Upper lobe of left lung (tissue), 6 donors: ENCODE measurements at regions not wholly inside any gene's neighbourhood (a gene's known extent, or its start where the extent isn't known, plus 50 kb on each side); places are given as distances from the start of the nearest gene placed in this dataset.

Experiments
- ATAC-seq, 2 donors: fragments of 200-7000 bp; cut with Tn5 transposase; one replicate each; pipeline ENCODE4 v1.9.1; 2022; ENCODE audit warnings: mild to moderate bottlenecking in 2 of 2, moderate library complexity in 2 of 2; ENCODE audit not compliant: low FRiP score in 2 of 2
- DNase-seq, 2 donors: peaks; one replicate each; pipeline ENCODE4 v3.0.0-alpha.2; 2019 to 2020
- H3K27ac ChIP-seq, 4 donors: fragments of 200-600 bp; sonication (generic); one replicate each; pipeline ENCODE4 v1.5.1; 2016 to 2019
- H3K27me3 ChIP-seq, 4 donors: fragments of 200-600 bp; sonication (generic); one replicate each; pipeline ENCODE4 v1.5.1; 2017 to 2019
- H3K36me3 ChIP-seq, 4 donors: fragments of 200-600 bp; sonication (generic); one replicate each; pipeline ENCODE4 v1.5.1; 2016 to 2019
- H3K4me1 ChIP-seq, 4 donors: fragments of 200-600 bp; sonication (generic); one replicate each; pipeline ENCODE4 v1.5.1; 2018 to 2019
- H3K4me3 ChIP-seq, 4 donors: fragments of 200-600 bp; sonication (generic); one replicate each; pipeline ENCODE4 v1.5.1; 2017 to 2019; ENCODE audit warnings: mild to moderate bottlenecking in 2 of 4, moderate library complexity in 1 of 4
- H3K9me3 ChIP-seq, 4 donors: fragments of 200-600 bp; sonication (generic); one replicate each; pipeline ENCODE4 v1.5.1; 2018 to 2019
- EP300 ChIP-seq, 4 donors: sonication (generic); formaldehyde crosslinking; IDR thresholded peaks; one replicate each; pipeline ENCODE4 v1.5.1; 2017; ENCODE audit warnings: antibody characterized with exemption in 4 of 4, control low read depth in 2 of 4
- POLR2A ChIP-seq, 4 donors: fragments of 450-650 bp; IDR thresholded peaks; one replicate each; pipeline ENCODE4 v1.5.1; 2016 to 2017; ENCODE audit warnings: antibody characterized with exemption in 4 of 4, mild to moderate bottlenecking in 2 of 4
- POLR2AphosphoS5 ChIP-seq, 2 donors: sonication (generic); formaldehyde crosslinking; IDR thresholded peaks; one replicate each; pipeline ENCODE4 v1.5.1; 2017; ENCODE audit warnings: antibody characterized with exemption in 2 of 2
- WGBS, 2 donors: methylation state at CpG; one replicate each; pipeline ENCODE4 v1.1.5; 2017 to 2018; 5-methylcytosine and 5-hydroxymethylcytosine counted together
- TF ChIP-seq, protein P1 (sequence below), 6 experiments: fragments of 450-650 bp in 4 of 6; fragments of 200-600 bp in 2 of 6; sonication (generic) in 2 of 6; IDR thresholded peaks; one replicate each; pipeline ENCODE4 v1.5.1; 2016 to 2019; ENCODE audit warnings: antibody characterized with exemption in 6 of 6
- donor health status: DM: no; HTN: no; CAD: no; lungs with moderate emphysema.
- donor health status: DM: no; HTN: yes; CAD: no; lungs with severe emphysema.

DNA sequence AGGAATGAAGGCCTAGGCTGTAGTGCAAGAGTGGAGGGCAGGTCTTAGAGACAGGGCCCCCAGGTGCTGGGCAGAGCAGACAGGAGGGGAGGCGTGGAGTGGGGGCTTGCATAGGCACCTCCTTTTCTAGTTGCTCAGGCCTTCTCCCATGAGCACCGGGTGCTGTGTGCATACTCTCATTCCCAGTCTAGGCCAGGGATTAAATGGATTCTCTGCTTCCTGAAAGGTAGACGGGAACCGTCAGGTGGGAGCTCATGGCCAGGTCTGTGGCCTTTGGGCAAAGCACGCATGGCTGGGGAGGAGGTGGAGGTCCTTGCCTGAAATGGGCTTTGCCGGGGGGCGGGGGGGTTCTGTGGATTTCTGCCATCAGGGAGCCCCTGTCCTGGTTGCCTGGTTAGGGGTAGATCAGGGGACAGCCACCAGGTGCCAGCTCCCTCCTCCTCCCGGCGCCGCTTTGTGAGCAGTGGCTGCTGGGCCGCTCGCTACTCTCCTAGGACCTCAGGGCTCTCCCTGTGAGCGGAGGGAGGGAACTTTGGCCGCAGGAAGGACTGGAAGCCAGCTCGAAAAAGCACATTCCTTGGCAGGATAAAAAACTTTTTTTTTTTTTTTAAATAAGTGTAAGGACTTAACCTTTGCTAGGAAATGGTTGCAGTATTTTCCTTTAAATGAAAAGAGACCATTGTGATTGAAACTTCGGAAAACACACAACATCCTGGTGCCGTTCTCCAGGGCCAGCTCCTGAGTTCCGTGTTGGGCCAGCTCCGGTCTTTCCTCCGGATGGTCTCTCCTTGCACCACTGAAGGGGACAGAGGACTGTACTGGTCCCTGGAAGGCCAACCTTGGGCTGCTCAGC, 82.8 kb upstream of the HAAO start:
- ATAC-seq, result peak in 1 of 2 donors; percentile 76
- no peak for DNase-seq
- peak overlapping the region; percentile 62 to 81 (median 79) for H3K27ac ChIP-seq
- 61 to 65% methylated on average over 17 to 20 of the region's 20 CpGs for WGBS, 2 donors
- H3K9me3 ChIP-seq, result no peaks in the 10 kb centered on the region
- no peak overlapping the region for H3K4me3 ChIP-seq
- peaks cover 26 to 61% (median 51%) of the 10 kb centered on the region in 4 donors for H3K4me1 ChIP-seq
- H3K36me3 ChIP-seq, result no peaks in the 10 kb centered on the region
- H3K27me3 ChIP-seq, result no peaks in the 10 kb centered on the region
- TF ChIP-seq, protein P1, sequence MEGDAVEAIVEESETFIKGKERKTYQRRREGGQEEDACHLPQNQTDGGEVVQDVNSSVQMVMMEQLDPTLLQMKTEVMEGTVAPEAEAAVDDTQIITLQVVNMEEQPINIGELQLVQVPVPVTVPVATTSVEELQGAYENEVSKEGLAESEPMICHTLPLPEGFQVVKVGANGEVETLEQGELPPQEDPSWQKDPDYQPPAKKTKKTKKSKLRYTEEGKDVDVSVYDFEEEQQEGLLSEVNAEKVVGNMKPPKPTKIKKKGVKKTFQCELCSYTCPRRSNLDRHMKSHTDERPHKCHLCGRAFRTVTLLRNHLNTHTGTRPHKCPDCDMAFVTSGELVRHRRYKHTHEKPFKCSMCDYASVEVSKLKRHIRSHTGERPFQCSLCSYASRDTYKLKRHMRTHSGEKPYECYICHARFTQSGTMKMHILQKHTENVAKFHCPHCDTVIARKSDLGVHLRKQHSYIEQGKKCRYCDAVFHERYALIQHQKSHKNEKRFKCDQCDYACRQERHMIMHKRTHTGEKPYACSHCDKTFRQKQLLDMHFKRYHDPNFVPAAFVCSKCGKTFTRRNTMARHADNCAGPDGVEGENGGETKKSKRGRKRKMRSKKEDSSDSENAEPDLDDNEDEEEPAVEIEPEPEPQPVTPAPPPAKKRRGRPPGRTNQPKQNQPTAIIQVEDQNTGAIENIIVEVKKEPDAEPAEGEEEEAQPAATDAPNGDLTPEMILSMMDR (IDR thresholded peaks at IDR 0.05), result no peak
- TF ChIP-seq POLR2AphosphoS5 (IDR thresholded peaks at IDR 0.05) (no peak), EP300 (IDR thresholded peaks at IDR 0.05) (no peak), POLR2A (IDR thresholded peaks at IDR 0.05) (no peak)

DNA sequence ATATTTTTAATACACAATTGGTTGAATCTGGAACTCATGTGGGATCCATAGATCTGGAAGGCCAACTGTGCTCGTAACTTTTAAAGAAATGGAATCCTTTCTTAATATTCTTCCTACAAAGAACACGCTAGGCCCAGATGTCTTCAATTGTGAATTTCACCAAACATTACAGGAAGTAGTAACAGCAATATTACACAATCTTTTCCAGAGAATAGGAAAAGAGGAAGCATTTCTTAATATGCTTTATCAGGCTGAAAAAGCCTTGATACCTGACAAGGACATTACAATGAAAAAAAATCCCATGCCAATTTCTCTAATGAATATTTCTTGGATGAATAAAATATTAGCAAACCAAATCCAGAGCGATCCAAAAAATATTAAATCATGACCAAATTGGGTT, 80.3 kb upstream of the HAAO start:
- H3K36me3 ChIP-seq, result no peaks in the 10 kb centered on the region
- peaks cover 20 to 42% (median 37%) of the 10 kb centered on the region in 4 donors for H3K4me1 ChIP-seq
- TF ChIP-seq EP300 (IDR thresholded peaks at IDR 0.05), result no peak
- TF ChIP-seq, protein P1 (IDR thresholded peaks at IDR 0.05), result no peak
- no peak for TF ChIP-seq POLR2A (IDR thresholded peaks at IDR 0.05)
- TF ChIP-seq POLR2AphosphoS5 (IDR thresholded peaks at IDR 0.05), result no peak
- peaks cover 0 to 8% (median 4%) of the 10 kb centered on the region in 4 donors for H3K9me3 ChIP-seq
- H3K27ac ChIP-seq, result peak overlapping the region in 2 of 4 donors; percentile 2 to 55
- WGBS, 2 donors, result 58 to 68% methylated on average over 3 of the region's 3 CpGs
- DNase-seq (no peak), ATAC-seq (peak in 1 of 2 donors; percentile 83)
- H3K4me3 ChIP-seq, result no peak overlapping the region
- no peaks in the 10 kb centered on the region for H3K27me3 ChIP-seq

DNA sequence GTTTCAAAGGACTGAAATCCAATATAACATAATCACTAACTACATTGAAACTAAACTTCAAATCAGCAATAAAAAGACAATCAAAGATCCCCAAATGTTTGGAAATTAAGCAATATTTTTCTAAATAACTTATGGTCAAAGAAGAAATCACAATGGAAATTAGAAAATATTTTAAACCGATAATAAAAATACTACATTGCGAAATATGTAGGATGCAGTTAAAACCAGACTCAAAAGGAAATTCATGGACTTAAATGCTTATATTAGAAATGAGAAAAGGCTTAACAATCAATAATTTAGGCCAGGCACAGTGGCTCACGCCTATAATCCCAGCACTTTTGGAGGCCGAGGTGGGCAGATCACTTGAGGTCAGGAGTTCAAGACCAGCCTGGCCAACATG, 79.0 kb upstream of the HAAO start:
- H3K27me3 ChIP-seq, result no peaks in the 10 kb centered on the region
- peaks cover 9 to 39% (median 33%) of the 10 kb centered on the region in 4 donors for H3K4me1 ChIP-seq
- DNase-seq (no peak), ATAC-seq (no peak)
- no peak overlapping the region for H3K27ac ChIP-seq
- WGBS, 2 donors, result 92 to 94% methylated on average over 4 of the region's 4 CpGs
- H3K36me3 ChIP-seq, result no peaks in the 10 kb centered on the region
- TF ChIP-seq POLR2A (IDR thresholded peaks at IDR 0.05) (no peak), POLR2AphosphoS5 (IDR thresholded peaks at IDR 0.05) (no peak), EP300 (IDR thresholded peaks at IDR 0.05) (no peak)
- TF ChIP-seq, protein P1 (IDR thresholded peaks at IDR 0.05), result no peak
- H3K4me3 ChIP-seq, result no peak overlapping the region
- H3K9me3 ChIP-seq, result peaks cover 0 to 8% (median 4%) of the 10 kb centered on the region in 4 donors

DNA sequence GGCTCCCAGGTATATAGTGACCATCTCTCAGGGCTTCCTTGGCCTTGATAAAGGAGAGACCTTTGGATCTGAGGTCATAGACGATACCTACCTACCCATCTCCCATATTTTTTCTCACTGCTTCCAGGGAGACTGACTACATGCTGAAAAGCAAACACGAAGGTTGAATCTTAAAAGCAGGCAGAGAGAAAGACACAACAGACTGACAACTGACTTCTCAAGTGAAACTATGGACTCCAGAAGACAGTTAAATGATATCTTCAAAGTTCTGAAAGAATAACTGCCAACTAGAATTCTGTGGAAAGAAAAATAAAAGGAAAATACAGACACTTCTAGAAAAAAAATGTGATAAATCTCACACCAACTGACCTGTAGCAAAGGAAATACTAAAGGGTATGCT, 76.5 kb upstream of the HAAO start:
- peaks cover 0 to 8% (median 4%) of the 10 kb centered on the region in 4 donors for H3K9me3 ChIP-seq
- no peak overlapping the region for H3K27ac ChIP-seq
- WGBS, 2 donors, result 97 to 98% methylated on average over 2 of the region's 2 CpGs
- ATAC-seq (no peak), DNase-seq (no peak)
- no peak for TF ChIP-seq EP300 (IDR thresholded peaks at IDR 0.05)
- no peak for TF ChIP-seq POLR2AphosphoS5 (IDR thresholded peaks at IDR 0.05)
- TF ChIP-seq POLR2A (IDR thresholded peaks at IDR 0.05), result no peak
- TF ChIP-seq, protein P1 (IDR thresholded peaks at IDR 0.05), result no peak
- no peaks in the 10 kb centered on the region for H3K36me3 ChIP-seq
- H3K4me1 ChIP-seq, result peaks cover 0 to 24% (median 17%) of the 10 kb centered on the region in 4 donors
- no peak overlapping the region for H3K4me3 ChIP-seq
- H3K27me3 ChIP-seq, result no peaks in the 10 kb centered on the region
